GM12874 (cell line): ENCODE measurements at regions not wholly inside any gene's neighbourhood (a gene's known extent, or its start where the extent isn't known, plus 50 kb on each side); places are given as distances from the start of the nearest gene placed in this dataset.

Experiments
- TF ChIP-seq, protein P1 (sequence below): IDR thresholded peaks from 2 replicates; pipeline ENCODE4 v1.5.1; 2011; ENCODE audit warnings: low read depth, mild to moderate bottlenecking, control low read depth, low read length, moderate library complexity; ENCODE audit not compliant: insufficient read depth

DNA sequence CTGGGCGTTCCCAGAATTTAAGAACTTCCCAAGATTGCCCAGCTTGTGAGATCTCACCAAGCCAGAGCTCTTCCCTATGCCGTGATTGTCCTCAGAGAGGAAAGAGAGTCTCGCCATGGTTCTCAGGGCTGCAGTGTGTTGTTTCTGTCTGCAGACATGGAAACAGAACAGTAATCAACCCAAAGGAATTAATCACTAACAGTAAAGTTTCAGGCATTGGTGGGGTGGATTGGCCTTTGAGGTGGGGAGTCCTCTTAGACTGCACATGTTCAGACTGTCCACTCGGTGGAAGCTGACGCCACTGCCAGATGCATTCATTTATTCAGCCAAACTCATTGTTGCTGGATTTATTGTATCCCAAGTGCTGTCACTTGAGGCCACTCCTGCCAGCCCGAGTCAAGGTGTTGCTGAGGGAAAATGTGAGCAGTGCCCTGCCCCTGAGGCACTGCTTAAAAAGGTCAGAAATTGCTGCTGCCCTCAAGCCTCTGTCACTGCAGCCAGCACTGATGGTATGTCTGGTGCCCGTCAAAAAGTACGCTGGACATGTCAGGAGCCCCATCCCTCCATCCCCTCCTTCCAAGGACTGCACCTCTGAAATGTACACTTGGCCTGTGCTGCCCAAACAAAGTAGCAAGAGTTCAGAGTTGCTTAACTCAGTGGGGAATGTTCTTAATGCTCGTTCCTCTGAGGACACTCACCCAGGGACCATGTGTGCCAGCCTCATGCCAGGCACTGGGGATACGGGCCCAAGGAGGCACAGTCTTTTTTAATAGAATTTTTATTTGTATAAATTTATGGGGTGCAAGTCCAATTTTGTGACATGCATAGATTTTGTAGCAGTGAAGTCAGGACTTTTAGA, 201.0 kb downstream of the GLI2 start:
- TF ChIP-seq, protein P1, sequence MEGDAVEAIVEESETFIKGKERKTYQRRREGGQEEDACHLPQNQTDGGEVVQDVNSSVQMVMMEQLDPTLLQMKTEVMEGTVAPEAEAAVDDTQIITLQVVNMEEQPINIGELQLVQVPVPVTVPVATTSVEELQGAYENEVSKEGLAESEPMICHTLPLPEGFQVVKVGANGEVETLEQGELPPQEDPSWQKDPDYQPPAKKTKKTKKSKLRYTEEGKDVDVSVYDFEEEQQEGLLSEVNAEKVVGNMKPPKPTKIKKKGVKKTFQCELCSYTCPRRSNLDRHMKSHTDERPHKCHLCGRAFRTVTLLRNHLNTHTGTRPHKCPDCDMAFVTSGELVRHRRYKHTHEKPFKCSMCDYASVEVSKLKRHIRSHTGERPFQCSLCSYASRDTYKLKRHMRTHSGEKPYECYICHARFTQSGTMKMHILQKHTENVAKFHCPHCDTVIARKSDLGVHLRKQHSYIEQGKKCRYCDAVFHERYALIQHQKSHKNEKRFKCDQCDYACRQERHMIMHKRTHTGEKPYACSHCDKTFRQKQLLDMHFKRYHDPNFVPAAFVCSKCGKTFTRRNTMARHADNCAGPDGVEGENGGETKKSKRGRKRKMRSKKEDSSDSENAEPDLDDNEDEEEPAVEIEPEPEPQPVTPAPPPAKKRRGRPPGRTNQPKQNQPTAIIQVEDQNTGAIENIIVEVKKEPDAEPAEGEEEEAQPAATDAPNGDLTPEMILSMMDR: no peak

DNA sequence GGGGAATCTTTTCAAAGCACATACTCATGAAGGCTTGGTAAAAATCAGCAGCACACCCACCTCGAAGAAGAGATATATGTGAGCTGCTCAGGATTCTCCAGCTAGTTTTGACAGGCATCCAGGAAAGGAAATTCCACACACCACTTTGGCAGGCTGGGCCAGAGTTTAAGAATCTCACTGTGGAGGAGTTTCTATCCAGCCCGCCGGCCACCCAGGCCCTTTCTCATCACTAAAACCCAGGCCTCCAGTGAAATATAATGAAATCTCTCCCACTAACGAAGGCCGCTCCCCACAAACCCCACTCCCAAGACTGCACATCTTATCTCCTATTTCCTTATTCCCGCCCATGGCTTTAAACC, 202.0 kb downstream of the GLI2 start:
- TF ChIP-seq, protein P1: no peak

DNA sequence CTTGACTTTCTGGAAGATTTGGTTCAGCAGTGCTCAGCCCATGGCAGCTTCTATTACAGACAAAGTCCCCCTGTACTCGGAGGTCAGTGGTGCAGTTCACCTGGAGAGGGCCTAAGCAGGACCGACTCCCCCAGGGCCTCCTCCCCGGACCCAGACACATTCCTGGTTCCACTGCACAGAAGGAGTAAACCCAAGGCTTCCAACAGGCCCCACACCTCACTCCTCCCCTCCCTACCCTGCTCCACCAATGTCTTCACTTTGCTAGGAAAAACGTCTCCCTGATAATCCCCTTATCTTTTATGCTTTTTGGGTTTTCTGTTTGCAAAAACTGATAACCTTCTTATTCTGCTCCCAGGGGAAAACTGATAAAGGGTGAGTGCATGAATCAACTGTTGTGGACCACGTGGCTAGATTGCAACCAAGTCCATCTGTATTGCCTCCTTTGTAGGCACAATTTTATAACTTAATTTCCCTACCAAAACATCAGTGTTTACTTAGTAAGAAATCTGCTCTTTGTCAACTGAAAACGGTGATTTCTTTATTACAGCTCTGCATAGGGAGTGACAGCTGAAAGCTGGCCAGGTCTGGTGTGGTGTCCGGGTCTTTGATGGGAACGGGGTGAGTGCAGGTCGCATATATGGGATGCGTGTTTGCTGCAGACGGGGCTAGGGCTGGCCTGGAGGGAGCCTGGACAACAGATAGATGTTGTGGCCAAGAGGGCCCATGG, 202.5 kb downstream of the GLI2 start:
- TF ChIP-seq, protein P1: no peak

DNA sequence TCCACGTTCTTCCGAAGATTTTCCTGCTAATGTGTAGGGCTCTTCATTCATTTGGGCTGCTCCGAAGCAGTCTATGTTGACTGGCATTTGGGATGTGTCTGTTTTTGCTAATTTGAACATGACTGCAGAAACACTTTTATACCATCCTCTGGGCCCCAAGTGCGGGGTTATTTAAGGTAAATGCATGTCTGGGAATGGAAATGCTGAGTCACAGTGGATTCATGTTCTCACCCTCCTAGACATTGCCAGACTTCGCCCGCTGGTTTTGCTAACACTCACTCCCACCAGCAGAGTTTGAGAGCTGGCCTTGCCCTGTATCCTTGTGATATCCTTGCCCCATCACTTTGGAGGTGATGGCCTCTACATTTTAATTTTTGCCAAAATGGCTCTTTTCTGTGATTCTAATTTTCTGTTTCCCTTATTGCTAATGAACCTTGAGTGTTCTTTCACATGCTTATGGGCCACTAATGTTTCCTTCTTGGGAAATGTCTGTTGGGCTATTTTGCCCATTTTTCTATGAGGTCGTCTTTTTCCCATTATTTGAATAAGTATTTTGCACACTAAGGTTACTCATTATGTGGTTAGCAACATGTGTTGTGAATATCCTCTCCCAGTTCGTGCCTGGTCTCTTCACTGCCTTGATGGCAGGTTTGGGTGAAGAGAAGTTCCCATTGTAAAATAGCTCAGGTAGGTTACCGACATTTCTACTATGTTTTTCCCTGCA, 204.1 kb downstream of the GLI2 start:
- TF ChIP-seq, protein P1: no peak

DNA sequence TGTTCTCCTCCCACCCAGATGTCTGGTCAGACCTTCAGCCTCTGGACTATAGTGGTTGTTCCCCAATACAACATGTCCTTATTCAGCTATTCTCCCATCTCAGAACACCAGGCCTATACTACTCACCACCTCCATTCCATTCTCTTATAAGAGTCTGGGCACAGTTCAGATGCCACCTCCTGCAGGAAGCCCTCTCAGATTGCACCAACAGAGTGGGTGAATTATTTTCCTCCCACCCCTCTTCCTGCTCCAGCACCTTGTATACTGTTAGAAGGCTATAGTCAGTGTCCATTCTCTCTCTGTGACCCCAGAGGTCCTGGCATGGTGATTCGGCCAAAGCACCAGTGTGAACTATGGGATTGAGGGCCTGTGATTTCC, 204.6 kb downstream of the GLI2 start:
- TF ChIP-seq, protein P1: no peak

DNA sequence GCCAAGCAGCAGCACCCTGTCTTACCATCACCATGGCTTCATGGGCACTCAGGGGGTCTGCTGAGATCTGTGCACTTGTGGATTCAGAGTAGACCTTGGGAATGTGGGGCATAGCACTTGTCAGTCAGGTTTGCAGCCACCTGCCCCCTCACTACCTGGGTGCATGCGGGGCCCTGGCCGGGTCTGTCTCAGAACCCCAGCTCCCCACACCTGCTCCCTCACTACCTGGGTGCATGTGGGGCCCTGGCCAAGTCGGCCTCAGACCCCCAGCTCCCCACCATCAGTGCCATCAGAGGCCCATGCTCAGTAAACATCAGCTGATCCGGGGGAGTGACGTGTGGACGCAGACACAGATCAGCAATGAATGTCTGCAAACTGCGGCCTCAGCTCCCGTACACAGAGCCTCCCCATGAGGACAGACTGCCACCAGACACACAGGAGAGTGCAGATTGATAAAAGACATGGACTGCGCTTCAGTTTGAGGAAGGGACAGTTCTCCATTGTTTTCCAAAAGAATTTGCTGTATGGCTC, 205.1 kb downstream of the GLI2 start:
- TF ChIP-seq, protein P1: no peak
